ENCODE measurements at regions not wholly inside any gene's neighbourhood (a gene's known extent, or its start where the extent isn't known, plus 50 kb on each side); places are given as distances from the start of the nearest gene placed in this dataset.

- Histone ChIP-seq H3K79me1 (ENCODE audit: insufficient read depth, low read depth, low read length, poor library complexity, severe bottlenecking) (no peaks in the 10 kb centered on the region), H3K23ac (ENCODE audit: insufficient read length, low read depth, low read length) (no peak overlapping the region), H4K91ac (ENCODE audit: insufficient read length, low read depth, low read length) (no peak overlapping the region), H3K14ac (ENCODE audit: insufficient read depth, low read length) (no peak overlapping the region), H2AK5ac (ENCODE audit: insufficient read length, low read length) (no peak overlapping the region), H2BK12ac (ENCODE audit: insufficient read length, low read depth, low read length) (no peak overlapping the region), H3K18ac (ENCODE audit: insufficient read length, low read depth, low read length) (no peak overlapping the region), H2BK15ac (ENCODE audit: low read depth, low read length) (no peak overlapping the region), H3K27me3 (ENCODE audit: insufficient read depth, low read length) (no peaks in the 10 kb centered on the region), H3K27ac (ENCODE audit: insufficient read length, low read depth, low read length) (no peak overlapping the region), H3K79me2 (ENCODE audit: insufficient read depth, low read length) (no peaks in the 10 kb centered on the region), H3K23me2 (ENCODE audit: insufficient read length, low read depth, low read length, poor library complexity, severe bottlenecking) (no peaks in the 10 kb centered on the region), H2BK5ac (ENCODE audit: insufficient read length, low read length) (no peak overlapping the region), H3K9ac (ENCODE audit: extremely low read depth, insufficient read length, low read length) (no peak overlapping the region), H4K5ac (ENCODE audit: insufficient read length, low read depth, low read length) (no peak overlapping the region), H3K4ac (ENCODE audit: low read depth, low read length) (no peak overlapping the region), H3T11ph (ENCODE audit: low read length) (no peak overlapping the region), H3K56ac (ENCODE audit: insufficient read length, low read depth, low read length) (no peak overlapping the region), H3K4me2 (ENCODE audit: insufficient read depth, insufficient read length, low read length) (no peak overlapping the region), H2BK120ac (ENCODE audit: low read depth, low read length, poor library complexity, severe bottlenecking) (no peak overlapping the region), H2BK20ac (ENCODE audit: low read depth, low read length, poor library complexity, severe bottlenecking) (no peak overlapping the region), H2AFZ (ENCODE audit: low read length) (no peak overlapping the region), H4K20me1 (ENCODE audit: control insufficient read depth, insufficient read depth, insufficient read length) (no peaks in the 10 kb centered on the region), H4K8ac (replicated peaks; ENCODE audit: insufficient read length, low read depth, low read length) (no peak overlapping the region), H3K4me1 (ENCODE audit: insufficient read depth, low read length) (peaks cover 19% of the 10 kb centered on the region; the same call in 1 of the 2 replicates), H3K9me3 (ENCODE audit: control insufficient read depth, low read depth, low read length) (no peaks in the 10 kb centered on the region)
- Mint-ChIP-seq H3K27me3 (ENCODE audit: low read depth) (no peaks in the 10 kb centered on the region; the same call in 1 of the 2 replicates), H3K27ac (no peak overlapping the region; a peak in 2 of 7 replicates), H3K4me3 (no peak overlapping the region), H3K9me3 (no peaks in the 10 kb centered on the region; a peak in 1 of 5 replicates), H3K4me1 (peaks cover 59 to 63% of the 10 kb centered on the region in 2 experiments), H3K36me3 (ENCODE audit: insufficient read depth in 1 of 3, low read depth in 3 of 3) (peaks cover 0 to 9% (median 4%) of the 10 kb centered on the region in 3 experiments; a peak in 3 of 7 replicates)
- DNase-seq = no peak
- WGBS (ENCODE audit: extremely low coverage, insufficient read length, low lambda C conversion rate) = no CpG with 5 or more reads among the region's 8 CpGs
- no peak for TF ChIP-seq CTCF (conservative IDR thresholded peaks at IDR 0.05)
Observed at GRCh38 chr13:99626461-99627082, 125.3 kb downstream of the TM9SF2 start.

All from H9 (cell line).